Thyroid gland (tissue), 4 donors: ENCODE measurements at regions not wholly inside any gene's neighbourhood (a gene's known extent, or its start where the extent isn't known, plus 50 kb on each side); places are given as distances from the start of the nearest gene placed in this dataset.

Experiments used
- CTCF ChIP-seq, 6 experiments: fragments of 200-600 bp in 3 of 6; fragments of 450-650 bp in 3 of 6; sonication (generic) in 3 of 6; IDR thresholded peaks; one replicate each; pipeline ENCODE4 v1.5.1; 2016 to 2019; ENCODE audit warnings: antibody characterized with exemption in 6 of 6, mild to moderate bottlenecking in 2 of 6, inconsistent platforms in 1 of 6, moderate library complexity in 1 of 6
- POLR2A ChIP-seq, 2 donors: fragments of 450-650 bp; IDR thresholded peaks; one replicate each; pipeline ENCODE4 v1.6.1; 2017; ENCODE audit warnings: antibody characterized with exemption in 2 of 2, mild to moderate bottlenecking in 2 of 2, moderate library complexity in 1 of 2

DNA sequence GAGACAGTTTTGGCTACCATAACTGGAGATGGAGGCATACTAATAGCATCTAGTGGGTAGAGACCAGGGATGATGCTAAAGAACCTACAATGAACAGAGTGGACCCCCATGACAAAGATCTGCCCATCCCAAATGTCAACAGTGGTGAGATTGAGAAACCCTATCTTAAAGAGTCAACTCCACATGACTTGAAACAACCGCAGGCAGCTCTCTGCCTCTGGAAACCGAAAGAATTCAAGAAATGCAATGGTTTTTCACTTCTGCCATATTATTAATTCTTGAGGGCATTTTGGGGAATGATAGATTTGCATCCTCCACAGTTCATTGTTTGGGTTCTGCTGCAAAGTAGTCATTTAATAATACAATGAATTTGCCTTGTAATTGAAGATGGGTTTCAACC, 463.4 kb downstream of the MAFB start:
- no peak for TF ChIP-seq CTCF (IDR thresholded peaks at IDR 0.05)
- no peak for TF ChIP-seq POLR2A (IDR thresholded peaks at IDR 0.05)
